ENCODE measurements at regions not wholly inside any gene's neighbourhood (a gene's known extent, or its start where the extent isn't known, plus 50 kb on each side); places are given as distances from the start of the nearest gene placed in this dataset.
A peak's percentile ranks its signal among the peaks of the same experiment; 100 is the strongest.

DNA sequence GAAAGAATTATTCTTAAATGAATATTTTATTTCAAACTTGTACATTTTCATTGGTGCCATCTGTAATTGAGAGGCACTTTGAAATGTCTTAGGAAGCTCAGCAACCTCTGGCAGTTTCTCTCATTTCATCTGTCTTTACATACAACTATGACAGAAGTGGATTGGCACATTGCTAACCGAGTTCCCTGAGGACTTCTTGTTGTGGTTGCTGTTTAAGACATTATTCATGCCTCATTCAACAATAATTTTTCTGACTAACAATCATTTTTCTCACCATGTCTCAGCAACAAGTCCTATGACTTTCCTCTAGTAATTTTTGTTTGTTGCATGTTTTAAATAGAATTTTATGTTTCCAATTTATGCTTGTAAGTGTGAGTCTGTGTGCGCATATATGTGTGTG, 284.0 kb upstream of the CWC22 start:
- in situ Hi-C loops (cut with HindIII; ENCODE audit: low pct_unique_long_range_greater_than_20kb, low sequenced_read_pairs): no loop called here
- H3K36me3 ChIP-seq (ENCODE audit: control insufficient read depth, insufficient read depth, low read length): no peaks in the 10 kb centered on the region
- CTCF ChIA-PET: no interaction called here
- H3K27me3 ChIP-seq (ENCODE audit: control insufficient read depth, insufficient read depth, low read length): no peaks in the 10 kb centered on the region
- H3K4me1 ChIP-seq (ENCODE audit: control insufficient read depth, insufficient read depth, low read length): peaks cover 6% of the 10 kb centered on the region; the same call in 1 of the 2 replicates
- peak overlapping the region; percentile 80 for H3K27ac ChIP-seq (ENCODE audit: low read length)
- DNase-seq (ENCODE audit: low read depth, low spot score): peak; percentile 76
- intact Hi-C loops (cut with micrococcal nuclease; ENCODE audit: unreplicated experiment): no loop called here
- peak; percentile 69 for ATAC-seq
- peaks cover 35% of the 10 kb centered on the region; the same call in 1 of the 2 replicates for H3K9me3 ChIP-seq (ENCODE audit: control insufficient read depth, insufficient read depth, low read depth, low read length)
- TF ChIP-seq POLR2AphosphoS5 (IDR thresholded peaks at IDR 0.05; ENCODE audit: low read depth, low read length): no peak
- no peak for TF ChIP-seq SIN3A (IDR thresholded peaks at IDR 0.05; ENCODE audit: borderline replicate concordance, insufficient read depth, low read depth, low read length)
- no peak for TF ChIP-seq REST (IDR thresholded peaks at IDR 0.05; ENCODE audit: insufficient read depth in 1 of 2, low read depth in 2 of 2, low read length in 1 of 2)
- no peak for TF ChIP-seq TCF7L2 (IDR thresholded peaks at IDR 0.05; ENCODE audit: low read depth, low read length)
- no peak for TF ChIP-seq CTCF (IDR thresholded peaks at IDR 0.05)
- no peak overlapping the region for H3K4me3 ChIP-seq (ENCODE audit: low read depth in 2 of 2, low read length in 2 of 2)
- POLR2A ChIA-PET: no interaction called here
- BruUV-seq (replicated peaks): no TSS peak

DNA sequence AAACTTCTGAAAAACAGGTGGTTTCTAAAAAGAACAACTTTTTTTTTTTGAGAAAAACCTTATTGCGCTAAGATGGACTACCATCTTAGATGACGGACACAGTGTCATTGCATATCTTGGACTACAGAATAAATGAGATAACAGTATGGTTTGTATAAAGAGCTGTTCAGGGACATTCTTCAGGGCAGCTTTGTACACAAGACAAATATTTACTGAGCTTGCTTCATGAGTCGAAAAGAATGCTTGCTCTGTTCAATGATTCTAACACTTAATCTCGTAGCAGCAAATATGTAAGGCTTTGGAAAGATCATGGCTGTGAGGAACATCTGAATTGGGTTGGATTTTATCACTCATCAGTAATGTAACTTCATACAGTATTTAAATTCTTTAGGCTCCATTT, 282.5 kb upstream of the CWC22 start:
- ATAC-seq (peak; percentile 70), DNase-seq (ENCODE audit: low read depth, low spot score) (peak; percentile 22)
- peak overlapping the region; percentile 80; the same call in 1 of the 2 replicates for H3K27ac ChIP-seq (ENCODE audit: low read length)

More for the DNA sequence above, 282.5 kb upstream of the CWC22 start:
- Histone ChIP-seq H3K4me1 (ENCODE audit: control insufficient read depth, insufficient read depth, low read length) (peaks cover 6% of the 10 kb centered on the region; the same call in 1 of the 2 replicates), H3K9me3 (ENCODE audit: control insufficient read depth, insufficient read depth, low read depth, low read length) (peaks cover 30% of the 10 kb centered on the region; the same call in 1 of the 2 replicates), H3K4me3 (ENCODE audit: low read depth in 2 of 2, low read length in 2 of 2) (no peak overlapping the region), H3K27me3 (ENCODE audit: control insufficient read depth, insufficient read depth, low read length) (no peaks in the 10 kb centered on the region), H3K36me3 (ENCODE audit: control insufficient read depth, insufficient read depth, low read length) (no peaks in the 10 kb centered on the region)
- in situ Hi-C loops (cut with HindIII; ENCODE audit: low pct_unique_long_range_greater_than_20kb, low sequenced_read_pairs) (no loop called here), intact Hi-C loops (cut with micrococcal nuclease; ENCODE audit: unreplicated experiment) (no loop called here)
- ChIA-PET POLR2A (no interaction called here), CTCF (no interaction called here)
- no TSS peak for BruUV-seq (replicated peaks)
- TF ChIP-seq REST (IDR thresholded peaks at IDR 0.05; ENCODE audit: insufficient read depth in 1 of 2, low read depth in 2 of 2, low read length in 1 of 2) (no peak), CTCF (IDR thresholded peaks at IDR 0.05) (no peak), TCF7L2 (IDR thresholded peaks at IDR 0.05; ENCODE audit: low read depth, low read length) (no peak), SIN3A (IDR thresholded peaks at IDR 0.05; ENCODE audit: borderline replicate concordance, insufficient read depth, low read depth, low read length) (no peak), POLR2AphosphoS5 (IDR thresholded peaks at IDR 0.05; ENCODE audit: low read depth, low read length) (no peak)
